Stimulated activated CD4-positive, alpha-beta T cell treated with anti-CD3 and anti-CD28 coated beads, Interleukin-2, amount 100 ng/mL, for 4 hours (primary cell): ENCODE measurements at regions not wholly inside any gene's neighbourhood (a gene's known extent, or its start where the extent isn't known, plus 50 kb on each side); places are given as distances from the start of the nearest gene placed in this dataset.
"Not testable (repeated sequence)": the region's sequence is repeated elsewhere in the genome, so short reads cannot be mapped to it uniquely, and the experiment has no call there.

Experiments used
- DNase-seq: peaks from one replicate; pipeline ENCODE4 v3.0.0-alpha.2; 2020; ENCODE audit warnings: low read depth

DNA sequence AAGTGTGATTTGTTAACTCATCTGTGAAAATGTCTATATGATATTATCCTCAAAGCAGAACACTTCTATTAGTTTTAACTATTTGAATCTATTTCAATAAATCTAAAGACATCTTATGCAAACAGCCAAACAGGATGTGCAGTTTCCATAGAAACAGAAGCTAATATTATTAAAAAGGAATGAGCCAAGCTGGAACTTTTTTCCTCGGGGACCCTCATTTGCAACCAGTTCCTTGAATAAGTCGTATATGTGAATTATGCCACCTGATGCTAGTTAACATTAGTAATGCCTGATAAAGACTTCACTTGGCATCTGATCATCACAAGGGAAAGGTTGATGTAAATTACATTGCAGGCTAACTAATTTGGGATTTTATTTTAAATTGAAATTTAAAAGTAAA lies 216.9 kb upstream of the SMLR1 start:
- no peak for DNase-seq

DNA sequence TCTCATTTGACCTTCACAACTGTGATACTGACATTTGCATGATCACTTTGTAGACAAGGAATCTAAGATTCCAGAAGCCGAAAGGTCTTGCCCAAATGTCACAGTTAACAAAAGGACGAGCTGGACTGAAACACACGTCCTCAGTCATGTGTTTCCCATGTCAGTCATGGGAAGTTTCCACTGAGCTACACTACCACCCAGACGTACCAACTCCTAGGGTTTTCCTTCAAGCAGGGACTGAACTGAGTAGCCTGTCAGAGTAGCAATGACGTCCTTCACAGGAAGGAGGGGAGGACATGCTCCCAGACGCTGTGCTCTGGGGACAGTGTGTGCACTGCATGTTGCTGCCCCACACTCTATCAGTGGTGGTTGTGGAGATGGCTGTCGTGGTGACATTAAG lies 215.8 kb upstream of the SMLR1 start:
- DNase-seq: no peak

DNA sequence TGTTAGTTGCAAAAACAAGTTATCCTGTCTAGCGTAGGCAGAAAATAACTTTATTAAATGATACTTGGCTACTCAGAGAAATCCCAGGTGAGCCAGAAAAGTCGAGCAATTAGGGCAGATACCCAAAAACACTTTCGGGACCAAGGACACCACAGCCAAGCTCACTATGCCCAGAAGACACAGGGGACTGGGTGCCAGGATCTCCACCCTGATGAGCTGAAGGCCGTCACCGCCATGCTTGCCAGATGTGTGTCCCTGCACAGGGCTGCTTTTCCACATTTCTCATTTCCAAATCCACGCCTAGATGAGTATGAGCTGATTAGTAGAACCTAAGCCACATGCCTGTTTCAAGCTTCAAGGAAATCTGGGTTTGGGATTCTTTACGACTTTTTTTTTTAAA lies 214.0 kb upstream of the SMLR1 start:
- DNase-seq: no peak

DNA sequence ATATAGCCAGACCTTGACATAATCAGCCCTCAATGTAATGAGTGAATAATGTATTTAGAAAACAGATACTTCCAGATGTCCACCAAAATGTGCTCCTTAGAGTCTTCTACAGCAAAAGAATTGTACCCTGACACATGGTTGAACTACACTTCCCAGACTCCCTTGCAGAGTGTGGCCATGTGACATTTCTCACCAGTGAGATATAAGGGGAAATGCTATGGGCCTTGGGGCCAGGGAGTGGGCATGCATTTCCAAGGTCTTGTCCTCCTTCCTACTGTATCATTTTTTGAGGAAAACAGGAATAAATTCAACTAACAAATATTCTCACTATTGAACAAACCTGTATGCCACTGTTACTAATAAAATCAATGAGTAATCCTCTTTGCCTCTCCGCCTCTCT lies 211.4 kb upstream of the SMLR1 start:
- DNase-seq: no peak

DNA sequence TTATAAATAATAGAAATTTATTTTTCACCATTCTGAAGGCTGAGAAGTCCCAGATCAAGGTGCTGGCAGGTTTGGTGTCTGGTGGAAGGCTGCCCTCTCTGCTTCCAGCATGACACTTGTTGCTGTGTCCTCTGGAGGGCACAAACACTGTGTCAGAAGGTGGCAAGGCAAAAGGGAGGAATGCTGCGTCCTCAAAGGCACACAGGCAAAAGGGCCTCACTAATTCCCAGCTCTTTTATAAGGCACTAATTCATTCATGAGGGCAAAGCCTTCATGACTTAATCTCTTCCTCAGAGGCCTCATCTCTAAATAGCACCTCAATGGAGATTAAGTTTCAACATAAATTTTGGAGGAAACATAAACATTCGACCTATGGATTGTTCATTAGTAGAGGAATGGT lies 209.5 kb upstream of the SMLR1 start:
- DNase-seq: no peak

DNA sequence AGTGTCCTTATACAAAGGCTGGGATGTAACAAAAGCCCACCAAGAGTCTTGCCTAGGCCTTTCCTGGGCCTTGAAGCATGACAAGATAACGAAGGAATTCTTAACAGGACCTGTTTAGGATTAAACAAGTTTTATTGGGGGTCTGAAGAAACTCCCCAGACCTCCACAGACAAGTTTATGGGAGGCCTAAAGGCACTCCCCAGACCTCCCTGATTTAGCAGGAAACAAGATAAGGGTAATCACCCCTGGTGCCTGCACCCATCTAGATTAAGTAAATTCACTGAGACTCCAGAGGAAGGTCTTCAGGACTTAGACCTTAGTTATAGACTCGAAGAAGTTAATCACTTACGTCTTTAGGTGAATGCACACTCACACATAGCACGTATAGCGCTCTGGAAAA lies 208.4 kb upstream of the SMLR1 start:
- DNase-seq: not testable (repeated sequence)

DNA sequence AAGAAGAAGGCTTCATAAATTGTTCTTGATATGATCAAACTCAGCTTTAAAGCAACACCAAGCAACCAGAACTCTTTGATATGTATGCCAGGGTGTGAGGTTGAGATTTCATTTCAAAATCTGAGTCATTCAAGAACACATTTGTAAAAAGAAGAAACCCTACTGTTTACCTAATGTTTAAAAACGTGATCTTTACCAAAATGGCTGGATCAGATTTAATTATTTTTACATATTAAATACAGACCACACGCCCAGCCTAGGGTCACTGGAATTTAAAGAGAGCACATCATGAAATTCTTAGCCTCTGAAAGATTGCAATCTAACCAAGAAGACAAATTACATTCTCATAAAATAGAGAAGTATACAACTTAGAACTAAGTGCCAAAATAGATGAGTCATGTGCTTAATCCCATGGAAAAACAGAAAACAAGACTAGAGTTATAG lies 206.8 kb upstream of the SMLR1 start:
- DNase-seq: no peak

DNA sequence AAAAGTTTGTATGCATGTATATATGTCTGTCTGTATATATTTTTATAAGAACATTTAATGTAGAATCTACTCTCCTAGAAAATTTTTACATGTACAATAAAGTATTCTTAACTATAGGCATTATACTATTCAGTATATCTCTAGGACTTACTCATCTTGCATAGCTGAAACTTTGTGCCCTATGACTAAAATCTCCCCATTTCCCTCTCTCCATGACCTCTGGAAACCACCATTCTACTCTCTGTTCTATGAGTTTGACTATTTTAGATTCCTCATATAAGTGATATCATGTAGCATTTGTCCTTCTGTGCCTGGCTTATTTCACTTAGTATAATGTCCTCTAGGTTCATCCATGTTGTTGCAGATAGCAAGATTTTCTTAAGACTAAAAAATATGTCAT lies 205.1 kb upstream of the SMLR1 start:
- no peak for DNase-seq

DNA sequence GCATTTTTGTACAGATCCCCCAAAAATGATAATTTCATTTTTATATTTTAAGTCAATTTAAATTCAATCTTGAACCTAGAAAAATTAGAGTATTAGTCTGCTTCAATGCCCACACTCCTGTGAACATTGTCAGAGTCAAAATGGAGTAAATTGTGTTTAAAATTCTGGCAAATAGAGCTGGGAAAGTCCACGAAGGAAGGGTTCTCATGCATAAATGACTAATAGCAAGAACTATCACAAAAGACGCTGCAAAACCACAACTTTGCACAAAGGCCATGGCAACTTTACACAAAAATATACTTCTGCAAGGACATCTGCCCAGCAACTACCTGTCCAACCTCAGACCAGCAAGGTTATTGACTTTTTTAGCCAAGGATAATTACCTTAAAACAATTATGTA lies 203.2 kb upstream of the SMLR1 start:
- DNase-seq: no peak

DNA sequence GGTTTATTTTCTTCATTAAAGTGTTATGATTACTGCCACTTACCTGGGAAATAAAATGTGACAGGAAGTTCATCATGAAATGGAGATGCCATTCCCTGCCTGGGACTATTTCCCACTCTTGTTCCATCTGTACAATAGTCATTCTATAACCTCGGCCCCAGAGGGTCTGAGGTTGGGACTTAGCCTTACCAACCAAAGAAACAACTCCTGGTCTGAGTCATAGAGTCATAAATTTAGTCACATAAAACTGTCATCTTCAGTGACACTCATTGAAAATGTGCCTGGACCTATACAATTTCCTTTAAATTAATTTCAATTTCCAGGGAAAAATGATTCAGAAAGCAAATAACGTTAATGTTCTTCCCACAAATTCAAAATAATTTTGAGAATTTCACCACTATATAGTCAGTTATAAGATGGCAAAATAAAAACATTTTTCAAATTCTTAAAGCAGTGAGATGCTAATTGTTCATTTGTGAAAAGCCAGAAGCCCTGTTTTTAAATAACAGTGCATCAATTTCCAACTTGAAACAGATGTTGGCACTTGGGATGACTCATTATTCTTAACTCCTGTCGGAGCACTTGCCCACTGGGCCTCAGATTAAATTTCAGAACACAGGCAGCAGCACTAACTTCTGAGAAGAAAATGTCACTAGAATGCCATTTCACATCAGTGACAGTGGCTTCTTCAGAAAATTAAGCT lies 201.2 kb upstream of the SMLR1 start:
- no peak for DNase-seq

DNA sequence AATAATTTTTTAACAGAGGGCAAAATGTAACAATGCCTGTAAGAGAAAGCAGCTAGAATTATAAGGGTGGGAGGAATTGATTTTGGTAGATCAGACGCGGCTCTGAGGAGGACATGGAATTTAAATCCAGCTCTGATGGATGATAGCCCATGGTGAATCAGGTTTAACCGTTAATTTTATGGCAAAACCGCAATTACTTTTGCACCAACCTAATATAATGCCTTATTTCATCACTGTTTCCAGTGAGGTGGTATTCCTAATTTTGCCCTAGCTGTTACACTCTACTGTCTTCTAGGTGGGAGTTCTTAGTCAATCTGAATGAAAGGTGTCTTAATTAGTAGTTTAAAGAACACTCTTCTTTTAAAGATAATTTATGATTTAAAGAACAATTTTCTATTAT lies 198.3 kb upstream of the SMLR1 start:
- DNase-seq: no peak

DNA sequence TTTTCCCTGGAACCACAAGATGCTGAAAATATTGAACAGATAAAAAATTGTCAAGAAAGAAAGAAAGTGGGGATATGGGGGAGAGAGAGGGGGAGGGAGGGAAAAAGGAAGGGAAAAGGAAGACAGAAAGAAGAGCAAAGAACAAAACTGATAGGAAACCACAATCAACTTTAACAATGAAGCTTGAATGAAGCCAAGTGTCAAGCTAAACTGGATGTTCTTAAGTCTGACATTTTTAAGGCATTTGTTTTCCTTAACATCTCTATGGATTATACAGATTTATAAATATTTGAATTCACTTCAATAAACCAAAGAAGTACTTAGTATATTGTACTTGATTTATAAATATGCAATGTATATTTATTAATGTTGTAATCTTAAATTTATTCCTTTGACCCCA lies 197.6 kb upstream of the SMLR1 start:
- no peak for DNase-seq

DNA sequence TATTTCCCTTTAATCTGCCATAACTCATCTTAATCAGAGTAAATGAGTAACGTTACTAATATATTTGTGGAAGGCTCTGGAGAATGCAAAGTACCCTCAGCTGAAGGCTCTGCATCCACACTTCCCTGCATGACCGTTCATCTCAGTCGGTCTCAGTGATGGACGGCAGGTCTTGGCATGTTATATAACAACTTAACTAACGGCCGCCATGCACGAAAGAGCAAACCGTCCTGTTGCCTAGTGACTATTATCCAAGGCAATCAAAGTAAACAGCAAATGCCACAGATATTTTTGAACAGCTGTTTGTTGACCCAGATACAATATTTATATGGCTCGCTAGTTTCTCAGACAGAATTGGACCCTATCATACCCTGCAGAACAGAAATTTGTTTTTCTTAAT lies 194.9 kb upstream of the SMLR1 start:
- no peak for DNase-seq

DNA sequence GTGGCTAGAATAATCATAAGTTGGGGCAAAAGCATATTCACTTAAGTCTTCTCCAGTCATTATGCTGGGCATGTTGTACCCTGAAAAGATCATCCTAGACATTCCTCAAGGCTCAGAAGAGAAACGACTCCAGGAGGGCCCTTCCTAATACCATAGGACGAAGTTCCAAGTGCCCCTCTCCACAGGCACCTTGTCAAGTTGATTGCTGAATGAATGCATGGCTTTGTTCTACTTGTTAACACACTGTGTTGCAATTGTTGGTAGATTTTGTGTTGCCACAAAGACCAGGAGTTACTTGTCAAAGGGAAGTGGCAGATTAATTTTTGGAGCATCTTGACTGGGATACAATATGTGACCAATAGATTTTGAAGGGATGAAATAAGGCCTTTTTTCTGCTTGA lies 194.3 kb upstream of the SMLR1 start:
- no peak for DNase-seq

DNA sequence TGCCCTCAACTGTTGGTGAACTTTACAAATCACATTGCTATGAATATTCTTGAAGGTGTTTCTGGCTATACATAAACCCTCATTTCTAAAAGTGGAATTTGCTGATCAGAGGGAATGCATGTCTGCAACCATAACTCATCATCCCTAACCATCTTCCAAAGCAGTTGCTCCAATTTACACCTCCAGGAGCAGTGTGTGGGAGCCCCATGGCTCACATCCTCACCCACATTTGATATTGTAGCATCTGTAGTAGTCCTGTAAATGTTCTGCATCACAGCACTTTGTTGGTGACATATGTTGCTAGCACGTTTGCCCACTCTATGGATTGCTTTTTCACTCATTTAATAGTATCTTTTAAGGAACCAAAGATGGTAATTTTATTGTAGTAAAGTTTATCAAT lies 183.8 kb upstream of the SMLR1 start:
- DNase-seq: no peak

DNA sequence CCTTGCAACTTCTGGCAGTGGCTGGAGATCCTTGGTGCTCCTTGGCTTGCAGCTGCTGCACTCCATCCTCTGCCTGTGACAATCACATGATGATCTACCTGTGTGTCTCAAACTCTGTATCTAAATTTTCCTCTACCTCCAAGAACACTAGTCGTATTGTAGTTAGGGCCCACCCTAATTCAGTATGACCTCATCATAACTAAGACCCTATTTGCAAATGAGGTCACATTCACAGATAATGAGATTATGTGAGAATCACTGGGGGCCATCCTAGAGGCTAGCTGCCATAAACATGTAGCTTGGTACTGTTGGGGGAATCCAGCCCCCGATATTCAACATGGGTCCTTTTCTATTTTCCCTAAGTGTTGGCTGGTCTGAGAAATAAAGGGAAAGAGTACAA lies 183.0 kb upstream of the SMLR1 start:
- DNase-seq: no peak

DNA sequence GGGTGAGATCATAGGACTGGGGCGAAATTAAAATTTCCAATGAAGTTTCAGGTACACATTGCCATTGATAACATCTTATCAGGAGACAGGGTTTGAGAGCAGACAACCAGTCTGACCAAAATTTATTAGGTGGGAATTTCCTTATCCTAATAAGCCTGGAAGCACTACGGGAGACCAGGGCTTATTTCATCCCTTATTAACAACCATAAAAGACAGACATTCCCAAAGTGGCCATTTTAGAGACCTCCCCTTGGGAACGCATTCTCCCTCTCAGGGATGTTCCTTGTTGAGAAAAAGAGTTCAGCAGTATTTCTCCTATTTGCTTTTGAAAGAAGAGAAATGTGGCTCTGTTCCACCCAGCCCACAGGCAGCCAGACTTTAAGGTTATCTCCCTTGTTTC lies 182.4 kb upstream of the SMLR1 start:
- DNase-seq: not testable (repeated sequence)

DNA sequence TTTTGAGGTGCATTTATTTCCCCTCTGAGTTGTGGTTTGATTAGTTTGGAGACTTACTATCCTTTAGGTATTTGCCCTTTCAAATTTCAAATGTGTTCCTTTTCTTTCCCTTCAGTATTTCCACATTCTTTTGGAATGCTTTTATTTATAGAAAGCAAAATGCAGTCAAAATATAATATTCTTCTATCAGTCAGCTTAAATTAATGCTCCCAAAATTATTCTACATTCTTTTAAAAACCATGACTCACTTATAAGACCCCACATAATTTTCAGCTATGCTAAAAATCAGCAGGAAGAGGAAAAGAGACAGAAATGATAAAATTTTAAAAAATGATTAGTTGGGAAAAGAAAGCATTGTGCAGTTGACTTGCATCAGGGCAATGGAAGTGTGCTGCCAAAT lies 180.0 kb upstream of the SMLR1 start:
- no peak for DNase-seq

DNA sequence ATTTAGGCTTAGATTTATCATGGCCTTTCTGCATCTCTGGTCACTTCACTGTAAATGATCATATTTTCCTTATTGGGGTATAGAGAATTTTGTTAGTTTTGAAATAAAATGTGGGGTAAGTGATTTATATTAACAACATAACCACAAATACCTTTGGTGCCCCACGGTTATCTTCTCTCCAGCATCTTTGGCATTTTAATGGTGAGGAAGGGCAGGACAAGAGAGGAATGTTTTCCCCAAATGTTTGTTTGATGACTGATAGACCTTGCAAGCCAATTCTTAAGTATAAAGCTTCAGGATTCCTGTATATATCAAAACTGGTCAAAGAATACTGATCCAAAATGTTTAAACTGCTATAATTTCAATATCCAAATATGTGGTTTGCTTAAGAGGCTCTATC lies 171.6 kb upstream of the SMLR1 start:
- DNase-seq: no peak

DNA sequence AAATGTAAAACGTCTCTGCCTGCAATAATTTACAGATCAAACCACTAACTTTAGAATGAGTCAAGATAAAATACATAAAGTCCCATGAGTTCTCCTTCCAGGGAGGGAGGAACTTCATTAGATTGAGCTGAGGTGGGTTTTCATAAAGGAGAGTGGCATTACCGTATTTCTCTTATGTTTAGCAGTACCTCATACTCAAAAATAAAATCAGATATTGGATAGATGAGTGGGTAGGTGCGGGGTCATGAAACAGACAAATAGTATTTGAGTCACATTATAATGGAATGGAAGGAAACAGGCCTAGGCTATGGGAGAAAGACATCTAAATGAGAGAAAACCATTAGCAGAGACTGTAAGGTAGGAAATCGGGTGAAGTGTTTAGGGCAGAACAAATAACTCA lies 166.1 kb upstream of the SMLR1 start:
- no peak for DNase-seq

DNA sequence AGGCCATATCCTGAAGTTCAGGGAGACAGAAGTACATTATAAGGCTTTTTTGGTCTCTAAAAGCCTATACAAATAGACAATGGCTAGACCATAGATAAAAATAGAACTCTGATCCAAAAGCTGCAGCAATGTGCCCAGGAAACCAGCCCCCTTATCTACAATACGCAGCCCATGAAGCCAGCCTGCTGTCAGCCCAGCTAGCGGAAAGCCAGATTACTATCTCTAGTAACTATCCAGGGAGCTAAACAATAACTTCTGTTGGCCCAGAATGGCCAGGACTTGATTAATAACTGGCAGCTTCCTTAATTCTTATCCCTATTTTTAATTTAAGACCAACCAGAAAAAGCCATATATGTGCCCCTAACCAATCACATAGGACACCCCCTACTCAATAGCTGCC lies 160.4 kb upstream of the SMLR1 start:
- no peak for DNase-seq

DNA sequence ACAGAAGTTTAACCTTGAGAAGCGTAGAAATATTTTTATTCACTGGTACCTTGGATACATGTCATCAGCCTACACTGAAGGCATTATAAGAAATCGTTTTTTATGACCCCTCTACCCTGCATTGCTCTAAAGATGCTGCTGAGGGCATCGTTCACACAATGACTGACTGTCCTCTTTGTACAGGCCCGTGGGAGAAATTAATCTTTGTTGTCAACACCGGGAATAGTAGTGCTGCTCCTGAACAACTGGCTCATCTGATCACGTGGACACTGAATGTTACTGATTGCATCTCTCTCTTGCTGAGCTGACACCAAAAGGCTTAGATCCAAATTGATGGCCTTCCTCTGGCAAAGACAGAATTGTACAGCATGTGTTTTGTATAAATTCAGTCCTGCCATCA lies 157.1 kb upstream of the SMLR1 start:
- DNase-seq: no peak

DNA sequence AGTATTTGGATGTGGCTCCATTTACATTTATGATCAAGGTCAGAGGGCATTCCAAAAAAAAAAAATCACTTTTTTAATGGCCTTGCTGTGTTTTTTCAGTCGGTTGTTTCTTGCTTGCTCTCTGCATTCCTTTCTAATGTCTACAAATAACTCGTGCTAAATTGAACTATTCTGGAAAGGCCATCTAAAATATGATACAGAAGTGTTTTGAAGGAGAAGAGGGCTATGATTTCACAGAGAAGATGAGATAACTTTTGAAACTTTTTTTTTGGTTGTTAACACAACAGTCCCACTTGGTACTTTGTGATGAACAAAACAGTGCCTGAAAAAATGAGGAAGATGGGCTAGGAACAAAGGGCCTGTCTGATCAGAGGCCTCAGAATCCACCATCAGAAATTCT lies 156.1 kb upstream of the SMLR1 start:
- DNase-seq: no peak

DNA sequence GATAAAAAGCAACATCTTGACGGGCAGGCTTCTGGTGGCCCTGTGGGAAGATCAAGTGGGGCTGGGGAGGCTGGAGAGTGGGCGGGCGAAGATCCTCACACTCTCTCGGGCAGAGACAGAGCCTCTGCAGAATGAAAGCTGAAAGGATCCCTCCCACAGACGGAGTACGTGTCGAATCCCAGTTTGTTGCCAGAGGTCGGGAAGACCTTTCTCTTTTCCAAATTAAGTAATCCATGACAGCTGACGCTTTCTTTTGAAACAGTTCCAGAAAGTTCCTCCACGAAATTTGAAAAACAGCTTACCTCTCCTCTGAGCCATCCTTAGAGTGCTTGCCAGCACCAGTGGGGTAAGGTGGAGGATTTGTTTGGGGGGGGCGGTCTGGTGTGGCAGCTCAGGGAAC lies 155.6 kb upstream of the SMLR1 start:
- DNase-seq: no peak

DNA sequence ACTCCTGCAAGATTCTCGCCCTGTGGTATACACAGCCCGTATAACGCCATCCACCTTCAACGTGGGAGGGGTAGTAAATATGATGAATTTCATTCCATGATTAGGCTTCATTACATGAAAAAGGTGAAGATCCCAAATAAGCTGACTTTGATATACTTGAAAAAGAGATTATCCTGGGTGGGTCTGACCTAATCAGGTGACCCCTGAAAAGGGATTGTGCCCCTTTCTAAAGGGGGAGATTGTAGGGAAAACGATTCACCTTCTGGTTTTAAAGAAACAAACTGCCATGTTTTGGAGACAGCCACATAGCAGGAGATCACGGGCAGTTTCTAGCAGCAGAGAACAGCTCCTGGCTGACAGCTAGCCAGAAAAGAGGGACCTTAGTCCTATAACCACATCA lies 155.1 kb upstream of the SMLR1 start:
- DNase-seq: no peak
